Neural crest cell (in vitro differentiated cells): ENCODE measurements at regions not wholly inside any gene's neighbourhood (a gene's known extent, or its start where the extent isn't known, plus 50 kb on each side); places are given as distances from the start of the nearest gene placed in this dataset.

Experiments
- DNase-seq: peaks from one replicate; pipeline ENCODE4 v3.0.0; 2021; ENCODE audit warnings: low read depth, mixed read lengths, low spot score
- H3K27ac Mint-ChIP-seq: one replicate; pipeline ENCODE4 v1.8.0; 2021; ENCODE audit warnings: mild to moderate bottlenecking, mixed read lengths; ENCODE audit not compliant: unreplicated experiment
- H3K27me3 Mint-ChIP-seq: 2 replicates; pipeline ENCODE4 v1.8.0; 2021; ENCODE audit warnings: low read depth, mild to moderate bottlenecking, mixed read lengths
- H3K36me3 Mint-ChIP-seq: 2 replicates; pipeline ENCODE4 v1.8.0; 2021; ENCODE audit warnings: low read depth, mild to moderate bottlenecking, mixed read lengths
- H3K4me1 Mint-ChIP-seq: 2 replicates; pipeline ENCODE4 v1.8.0; 2021; ENCODE audit warnings: mixed read lengths
- H3K4me3 Mint-ChIP-seq: one replicate; pipeline ENCODE4 v1.8.0; 2021; ENCODE audit warnings: mild to moderate bottlenecking, mixed read lengths
- H3K9me3 Mint-ChIP-seq: 2 replicates; pipeline ENCODE4 v1.8.0; 2021; ENCODE audit warnings: mixed read lengths
- TF ChIP-seq, protein P1 (sequence below): fragments of 200-600 bp; sonication (generic); conservative IDR thresholded peaks from 2 replicates; pipeline ENCODE4 v1.5.0; 2021; ENCODE audit warnings: antibody characterized with exemption, mild to moderate bottlenecking

DNA sequence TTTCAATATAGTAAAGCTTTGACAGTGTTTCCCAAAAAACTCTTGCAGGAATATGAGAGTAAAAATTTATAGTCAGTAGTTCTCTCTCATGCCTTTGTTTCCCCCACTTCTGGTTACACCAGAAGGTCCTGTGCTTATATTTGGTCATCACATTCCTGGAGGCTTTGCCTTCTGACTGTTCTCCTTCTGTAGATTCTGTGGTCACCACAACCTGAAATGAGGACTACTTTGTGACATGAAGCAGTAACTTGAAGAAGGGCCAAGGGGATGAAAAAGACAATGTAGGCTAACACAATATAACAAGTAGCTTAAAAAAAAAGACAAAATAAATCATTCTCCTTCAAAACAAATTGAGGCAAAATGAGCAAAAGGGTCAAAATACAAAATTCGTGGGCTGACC, 366.2 kb upstream of the NR3C2 start:
- Mint-ChIP-seq H3K9me3 (no peaks in the 10 kb centered on the region), H3K27ac (no peak overlapping the region), H3K36me3 (no peaks in the 10 kb centered on the region), H3K4me1 (no peaks in the 10 kb centered on the region), H3K27me3 (no peaks in the 10 kb centered on the region), H3K4me3 (no peak overlapping the region)
- TF ChIP-seq, protein P1, sequence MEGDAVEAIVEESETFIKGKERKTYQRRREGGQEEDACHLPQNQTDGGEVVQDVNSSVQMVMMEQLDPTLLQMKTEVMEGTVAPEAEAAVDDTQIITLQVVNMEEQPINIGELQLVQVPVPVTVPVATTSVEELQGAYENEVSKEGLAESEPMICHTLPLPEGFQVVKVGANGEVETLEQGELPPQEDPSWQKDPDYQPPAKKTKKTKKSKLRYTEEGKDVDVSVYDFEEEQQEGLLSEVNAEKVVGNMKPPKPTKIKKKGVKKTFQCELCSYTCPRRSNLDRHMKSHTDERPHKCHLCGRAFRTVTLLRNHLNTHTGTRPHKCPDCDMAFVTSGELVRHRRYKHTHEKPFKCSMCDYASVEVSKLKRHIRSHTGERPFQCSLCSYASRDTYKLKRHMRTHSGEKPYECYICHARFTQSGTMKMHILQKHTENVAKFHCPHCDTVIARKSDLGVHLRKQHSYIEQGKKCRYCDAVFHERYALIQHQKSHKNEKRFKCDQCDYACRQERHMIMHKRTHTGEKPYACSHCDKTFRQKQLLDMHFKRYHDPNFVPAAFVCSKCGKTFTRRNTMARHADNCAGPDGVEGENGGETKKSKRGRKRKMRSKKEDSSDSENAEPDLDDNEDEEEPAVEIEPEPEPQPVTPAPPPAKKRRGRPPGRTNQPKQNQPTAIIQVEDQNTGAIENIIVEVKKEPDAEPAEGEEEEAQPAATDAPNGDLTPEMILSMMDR, result no peak
- no peak for DNase-seq

DNA sequence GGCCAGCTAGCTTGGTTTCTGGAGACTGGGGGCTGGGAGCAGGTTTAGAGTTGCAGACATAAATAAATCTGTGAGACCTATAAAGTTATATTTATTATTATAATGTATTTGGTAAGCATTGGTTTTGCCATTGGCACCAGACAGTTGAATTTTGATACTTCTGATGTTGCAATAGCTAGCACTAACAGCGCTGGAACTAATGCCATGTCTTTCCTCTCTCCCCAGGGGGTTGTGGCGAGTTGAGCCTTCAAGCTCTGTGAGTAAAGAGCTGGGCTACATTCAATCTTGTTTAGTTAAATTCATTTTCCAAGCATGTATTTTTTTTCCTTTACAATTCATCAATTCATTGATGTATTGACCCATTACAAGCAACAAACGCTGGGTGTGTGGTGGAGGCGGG, 358.7 kb upstream of the NR3C2 start:
- H3K4me3 Mint-ChIP-seq, result no peak overlapping the region
- no peak for DNase-seq
- no peaks in the 10 kb centered on the region for H3K36me3 Mint-ChIP-seq
- H3K4me1 Mint-ChIP-seq, result no peaks in the 10 kb centered on the region
- no peaks in the 10 kb centered on the region for H3K9me3 Mint-ChIP-seq
- peaks cover 4% of the 10 kb centered on the region for H3K27me3 Mint-ChIP-seq
- no peak overlapping the region for H3K27ac Mint-ChIP-seq
- TF ChIP-seq, protein P1, result no peak

DNA sequence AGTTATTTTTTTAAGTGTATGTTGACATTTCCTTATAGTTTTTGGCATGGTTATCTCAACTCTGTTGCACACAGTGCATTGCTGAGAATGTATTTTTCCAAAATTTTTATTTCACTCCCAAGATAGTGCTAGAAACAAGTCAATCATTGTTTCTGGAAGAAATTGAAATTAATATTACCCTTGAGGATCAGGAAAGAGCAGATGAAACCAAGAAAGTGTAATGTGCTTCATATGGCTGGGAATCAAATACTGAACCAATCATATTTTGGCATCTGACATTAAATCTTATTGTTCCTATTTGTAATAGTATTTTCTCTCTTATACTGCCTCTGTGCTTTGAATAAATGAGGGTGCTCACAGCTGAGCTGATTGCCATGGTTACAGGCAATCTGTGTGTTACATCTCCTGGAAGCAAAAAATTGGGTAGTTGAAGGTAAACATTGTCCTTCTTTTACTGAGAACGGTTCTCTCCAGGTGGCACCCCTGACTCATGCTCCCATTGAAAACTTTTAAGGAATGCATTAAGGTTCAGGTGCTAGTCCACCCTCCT, 358.2 kb upstream of the NR3C2 start:
- Mint-ChIP-seq H3K27ac (no peak overlapping the region), H3K27me3 (peaks cover 8% of the 10 kb centered on the region), H3K36me3 (no peaks in the 10 kb centered on the region), H3K4me1 (no peaks in the 10 kb centered on the region), H3K9me3 (no peaks in the 10 kb centered on the region), H3K4me3 (no peak overlapping the region)
- TF ChIP-seq, protein P1, result no peak
- no peak for DNase-seq

DNA sequence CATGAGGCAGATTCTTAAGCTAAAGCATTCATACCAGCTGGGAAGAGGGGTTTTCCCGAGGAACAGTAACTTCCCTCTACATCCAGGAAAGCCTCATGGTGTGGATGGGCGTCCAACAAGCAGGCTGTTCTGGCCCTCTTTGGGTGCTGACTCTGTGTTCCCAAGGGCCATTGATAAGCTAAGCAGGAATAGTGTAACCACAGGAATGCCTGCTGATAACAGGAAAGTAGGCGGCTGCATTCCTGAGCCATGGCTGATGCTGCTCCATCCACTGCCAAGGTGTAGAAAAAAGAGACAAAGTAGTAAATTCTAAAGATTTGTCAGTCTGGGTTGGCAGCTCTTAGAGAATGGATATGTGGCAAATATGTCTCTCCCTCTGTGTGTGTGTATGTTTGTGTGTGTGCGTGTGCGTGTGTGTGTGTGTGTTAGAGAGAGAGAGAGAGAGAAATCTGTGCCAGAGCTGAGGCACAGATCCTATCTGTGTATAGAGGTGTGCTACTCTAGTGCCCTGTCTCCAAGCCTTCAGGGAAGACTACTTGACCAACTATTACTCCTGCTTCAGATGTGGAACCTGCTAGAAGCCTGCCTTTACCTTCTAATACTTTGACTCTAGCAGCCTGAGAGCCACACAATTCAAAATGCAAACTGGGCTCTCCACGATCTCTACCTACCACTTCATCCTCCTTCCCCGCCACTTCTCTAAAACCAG, 353.1 kb upstream of the NR3C2 start:
- Mint-ChIP-seq H3K4me3 (no peak overlapping the region), H3K27ac (no peak overlapping the region), H3K4me1 (no peaks in the 10 kb centered on the region), H3K36me3 (no peaks in the 10 kb centered on the region), H3K27me3 (peaks cover 9% of the 10 kb centered on the region), H3K9me3 (no peaks in the 10 kb centered on the region)
- DNase-seq, result no peak
- TF ChIP-seq, protein P1, result no peak

DNA sequence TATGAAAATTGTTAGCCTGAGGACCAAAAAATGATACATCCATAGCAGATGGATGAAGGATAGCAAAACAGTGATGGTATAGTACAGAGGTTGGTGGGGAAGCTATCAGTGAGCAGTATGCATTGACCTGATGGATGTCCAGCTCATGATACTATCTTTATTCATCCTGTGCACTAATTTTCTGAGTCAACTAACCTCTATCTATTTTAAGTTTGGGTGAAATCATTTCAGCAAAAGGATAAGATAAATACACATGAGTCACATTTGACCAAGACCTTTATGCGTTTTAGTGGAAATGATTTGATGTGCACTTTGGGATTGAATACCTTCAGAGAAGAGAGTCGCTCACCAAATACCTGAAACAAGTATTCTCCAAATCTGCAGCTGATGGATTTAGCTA, 351.0 kb upstream of the NR3C2 start:
- no peak overlapping the region for H3K27ac Mint-ChIP-seq
- no peak for DNase-seq
- no peak overlapping the region for H3K4me3 Mint-ChIP-seq
- TF ChIP-seq, protein P1, result no peak
- H3K27me3 Mint-ChIP-seq, result peaks cover 5% of the 10 kb centered on the region
- no peaks in the 10 kb centered on the region for H3K36me3 Mint-ChIP-seq
- no peaks in the 10 kb centered on the region for H3K9me3 Mint-ChIP-seq
- H3K4me1 Mint-ChIP-seq, result no peaks in the 10 kb centered on the region
